Uterus (tissue), 2 donors: ENCODE measurements at regions not wholly inside any gene's neighbourhood (a gene's known extent, or its start where the extent isn't known, plus 50 kb on each side); places are given as distances from the start of the nearest gene placed in this dataset.

Experiments used
- CTCF ChIP-seq, 4 experiments: fragments of 200-600 bp in 2 of 4; fragments of 450-650 bp in 2 of 4; sonication (generic) in 2 of 4; IDR thresholded peaks; one replicate each; pipeline ENCODE4 v1.5.1; 2016 to 2019; ENCODE audit warnings: antibody characterized with exemption in 4 of 4, mild to moderate bottlenecking in 2 of 4, moderate library complexity in 1 of 4
- POLR2A ChIP-seq, 2 donors: fragments of 450-650 bp; IDR thresholded peaks; one replicate each; pipeline ENCODE4 v1.6.1; 2016; ENCODE audit warnings: antibody characterized with exemption in 2 of 2, mild to moderate bottlenecking in 1 of 2, moderate library complexity in 1 of 2

GRCh38 chr4:32789026-32789608, 2068.9 kb downstream of the PCDH7 start:
- no peak for TF ChIP-seq CTCF (IDR thresholded peaks at IDR 0.05)
- TF ChIP-seq POLR2A (IDR thresholded peaks at IDR 0.05), result no peak
